Tibial nerve (tissue), 3 donors: ENCODE measurements at regions not wholly inside any gene's neighbourhood (a gene's known extent, or its start where the extent isn't known, plus 50 kb on each side); places are given as distances from the start of the nearest gene placed in this dataset.

ENCODE experiments used
- POLR2A ChIP-seq, 2 donors: fragments of 450-650 bp; IDR thresholded peaks; one replicate each; pipeline ENCODE4 v1.6.1; 2017; ENCODE audit warnings: antibody characterized with exemption in 2 of 2, mild to moderate bottlenecking in 2 of 2, moderate library complexity in 2 of 2
- TF ChIP-seq, protein P1 (sequence below), 5 experiments: fragments of 200-600 bp in 3 of 5; fragments of 450-650 bp in 2 of 5; sonication (generic) in 3 of 5; IDR thresholded peaks; one replicate each; pipeline ENCODE4 v1.5.1; 2016 to 2019; ENCODE audit warnings: antibody characterized with exemption in 5 of 5, mild to moderate bottlenecking in 3 of 5, moderate library complexity in 2 of 5

- TF ChIP-seq, protein P1, sequence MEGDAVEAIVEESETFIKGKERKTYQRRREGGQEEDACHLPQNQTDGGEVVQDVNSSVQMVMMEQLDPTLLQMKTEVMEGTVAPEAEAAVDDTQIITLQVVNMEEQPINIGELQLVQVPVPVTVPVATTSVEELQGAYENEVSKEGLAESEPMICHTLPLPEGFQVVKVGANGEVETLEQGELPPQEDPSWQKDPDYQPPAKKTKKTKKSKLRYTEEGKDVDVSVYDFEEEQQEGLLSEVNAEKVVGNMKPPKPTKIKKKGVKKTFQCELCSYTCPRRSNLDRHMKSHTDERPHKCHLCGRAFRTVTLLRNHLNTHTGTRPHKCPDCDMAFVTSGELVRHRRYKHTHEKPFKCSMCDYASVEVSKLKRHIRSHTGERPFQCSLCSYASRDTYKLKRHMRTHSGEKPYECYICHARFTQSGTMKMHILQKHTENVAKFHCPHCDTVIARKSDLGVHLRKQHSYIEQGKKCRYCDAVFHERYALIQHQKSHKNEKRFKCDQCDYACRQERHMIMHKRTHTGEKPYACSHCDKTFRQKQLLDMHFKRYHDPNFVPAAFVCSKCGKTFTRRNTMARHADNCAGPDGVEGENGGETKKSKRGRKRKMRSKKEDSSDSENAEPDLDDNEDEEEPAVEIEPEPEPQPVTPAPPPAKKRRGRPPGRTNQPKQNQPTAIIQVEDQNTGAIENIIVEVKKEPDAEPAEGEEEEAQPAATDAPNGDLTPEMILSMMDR (IDR thresholded peaks at IDR 0.05): no peak
- TF ChIP-seq POLR2A (IDR thresholded peaks at IDR 0.05): no peak
Measured at GRCh38 chr1:182299728-182300616, 91.6 kb downstream of the GLUL start.
